K562 (cell line): ENCODE measurements at regions not wholly inside any gene's neighbourhood (a gene's known extent, or its start where the extent isn't known, plus 50 kb on each side); places are given as distances from the start of the nearest gene placed in this dataset.

ENCODE experiments used
- ATAC-seq: fragments of 200-7000 bp; cut with Tn5 transposase; 3 replicates; pipeline ENCODE4 v1.9.1; 2020; ENCODE audit warnings: moderate library complexity
- BruUV-seq: library from RNA; stranded (reverse); fragments of 400-500 nt; replicated peaks from 2 replicates; lab custom pipeline; 2021; lab: Mats Ljungman, UMichigan
- CTCF ChIA-PET: fragments of 300-600 bp; formaldehyde crosslinking; extraction: SDS; loops from one replicate; lab custom pipeline; 2021; ENCODE audit warnings: low intra/inter-chr PET ratio; lab: Yijun Ruan, JAX
- POLR2A ChIA-PET: fragments of 300-600, 350-650 bp; sonication (Branson Sonifier 250); formaldehyde crosslinking; extraction: SDS; loops from one replicate; lab custom pipeline; 2021; ENCODE audit warnings: antibody characterized with exemption, inconsistent platforms; lab: Yijun Ruan, JAX
- DNase-seq, 4 experiments: peaks; one replicate each; pipeline versions ENCODE4 v3.0.0 to v3.0.0-alpha.2; 2011 to 2018; ENCODE audit warnings: low spot score in 3 of 4, mixed read lengths in 3 of 4; ENCODE audit errors: extremely low read depth in 1 of 4
- FAIRE-seq: peaks from 2 replicates; lab custom pipeline; 2011; peaks lifted over from hg19 to GRCh38; lab: Jason Lieb, UNC
- H2AFZ ChIP-seq: 2 replicates; pipeline ENCODE4 v1.6.0; 2011; ENCODE audit warnings: low read depth, low read length, control low read depth, inconsistent platforms
- H3K27ac ChIP-seq: fragments of 200-600 bp; 3 replicates; pipeline ENCODE4 v1.8.0; 2011; ENCODE audit warnings: low read depth, mild to moderate bottlenecking, control low read depth, inconsistent platforms, low read length, moderate library complexity, mixed read lengths; ENCODE audit errors: extremely low read depth
- H3K27me3 ChIP-seq, 2 experiments: fragments of 300-600 bp in 1 of 2; 2 replicates in 1 of 2; 3 replicates in 1 of 2; pipeline versions ENCODE4 v1.6.0 to v1.8.0; 2011; ENCODE audit warnings: inconsistent platforms in 2 of 2, low read length in 2 of 2, mild to moderate bottlenecking in 1 of 2, mixed read lengths in 1 of 2, moderate library complexity in 1 of 2; ENCODE audit not compliant: control insufficient read depth in 2 of 2, insufficient read depth in 2 of 2
- H3K36me3 ChIP-seq: fragments of 300-600 bp; 3 replicates; pipeline ENCODE4 v1.8.0; 2011; ENCODE audit warnings: mild to moderate bottlenecking, low read length, inconsistent platforms; ENCODE audit not compliant: control insufficient read depth, insufficient read depth
- H3K4me1 ChIP-seq, 2 experiments: fragments of 200-600 bp in 1 of 2; replicated peaks in 1 of 2; 2 replicates in 1 of 2; 3 replicates in 1 of 2; pipeline versions ENCODE4 v1.5.1 to v1.8.0; 2011; ENCODE audit warnings: inconsistent platforms in 2 of 2, low read length in 2 of 2, mild to moderate bottlenecking in 1 of 2, mixed read lengths in 1 of 2, moderate library complexity in 1 of 2; ENCODE audit not compliant: control insufficient read depth in 2 of 2, insufficient read depth in 2 of 2
- H3K4me2 ChIP-seq: 2 replicates; pipeline ENCODE4 v1.6.1; 2011; ENCODE audit warnings: low read length, control low read depth, inconsistent platforms, mixed read lengths; ENCODE audit not compliant: insufficient read depth
- H3K4me3 ChIP-seq: fragments of 200-600 bp; sonication (generic), shearing (Covaris generic); 2 replicates; pipeline ENCODE4 v1.5.1; 2016; ENCODE audit warnings: control low read depth, inconsistent platforms
- H3K79me2 ChIP-seq: fragments of 200-600 bp; 3 replicates; pipeline ENCODE4 v1.8.0; 2011; ENCODE audit warnings: low read length, inconsistent platforms; ENCODE audit not compliant: control insufficient read depth, insufficient read depth
- H3K9ac ChIP-seq, 2 experiments: 2 replicates each; pipeline versions ENCODE4 v1.6.0 to v1.6.1; 2011; ENCODE audit warnings: low read depth in 2 of 2, low read length in 2 of 2, control low read depth in 1 of 2, inconsistent platforms in 1 of 2, mild to moderate bottlenecking in 1 of 2, mixed read lengths in 1 of 2; ENCODE audit not compliant: insufficient read depth in 1 of 2
- H3K9me1 ChIP-seq: one replicate; pipeline ENCODE4 v1.6.0; 2011; ENCODE audit warnings: inconsistent platforms, mild to moderate bottlenecking, low read length, moderate library complexity; ENCODE audit not compliant: control insufficient read depth, insufficient read depth
- H3K9me3 ChIP-seq: replicated peaks from 2 replicates; pipeline ENCODE4 v1.5.1; 2011; ENCODE audit warnings: low read depth, low read length, inconsistent platforms; ENCODE audit not compliant: control insufficient read depth, insufficient read depth
- H4K20me1 ChIP-seq: replicated peaks from 2 replicates; pipeline ENCODE4 v1.6.1; 2011; ENCODE audit warnings: low read length, inconsistent platforms, mixed read lengths; ENCODE audit not compliant: control insufficient read depth, insufficient read depth
- FOXK1 ChIP-seq: sonication (generic); formaldehyde crosslinking; IDR thresholded peaks from 2 replicates; pipeline ENCODE4 v1.8.0; 2022; ENCODE audit warnings: missing genetic modification reagents, mild to moderate bottlenecking, borderline replicate concordance
- MECOM ChIP-seq: fragments of 250-450 bp; sonication (Bioruptor Pico); IDR thresholded peaks from 2 replicates; pipeline ENCODE4 v1.8.0; 2022; ENCODE audit warnings: inconsistent platforms
- PHB ChIP-seq: fragments of 250-450 bp; sonication (Bioruptor Pico); IDR thresholded peaks from 2 replicates; pipeline ENCODE4 v1.5.0; 2021
- POLR3A ChIP-seq: IDR thresholded peaks from 2 replicates; pipeline ENCODE4 v1.6.1; 2011; ENCODE audit warnings: borderline replicate concordance, mild to moderate bottlenecking, moderate library complexity; ENCODE audit not compliant: insufficient read length, insufficient read depth; ENCODE audit errors: extremely low read depth
- SNRNP70 ChIP-seq: fragments of 200-400 bp; formaldehyde crosslinking; optimal IDR thresholded peaks from 2 replicates; pipeline ENCODE3; 2017; ENCODE audit warnings: low read depth, low read length
- whole genome bisulfite sequencing: fragments of 100-300 bp; shearing (Covaris generic); methylation state at CpG from one replicate; pipeline ENCODE4 v1.1.6; 2016; ENCODE audit warnings: low coverage, mixed read lengths; ENCODE audit not compliant: insufficient coverage; ENCODE audit errors: missing lambda C conversion rate; 5-methylcytosine and 5-hydroxymethylcytosine counted together
- in situ Hi-C: fragments of 300-500 bp; cut with MboI; formaldehyde crosslinking; loops from 4 replicates; pipeline ENCODE4 v1.15.0; 2018; ENCODE audit warnings: inconsistent platforms, mixed read lengths
- intact Hi-C: fragments of 100-400 bp; cut with micrococcal nuclease; formaldehyde crosslinking; loops from 2 replicates; pipeline ENCODE4 v1.14.2; 2022
- TF ChIP-seq, protein P1 (sequence below): fragments of 250-450 bp; sonication (Bioruptor Pico); IDR thresholded peaks from 2 replicates; pipeline ENCODE4 v1.4.0; 2020; ENCODE audit warnings: mild to moderate bottlenecking, moderate library complexity, borderline replicate concordance
- TF ChIP-seq, protein P2 (sequence below), 3 experiments: fragments of 200-800 bp in 1 of 3; fragments of 250-450 bp in 1 of 3; fragments of 450-650 bp in 1 of 3; sonication (Bioruptor Pico) in 1 of 3; sonication (Bioruptor generic) in 1 of 3; formaldehyde crosslinking in 1 of 3; IDR thresholded peaks; 2 replicates each; pipeline versions ENCODE4 v1.6.1 to v1.8.0; 2016 to 2022; ENCODE audit warnings: mild to moderate bottlenecking in 2 of 3, missing genetic modification characterization in 2 of 3, missing compliant biosample characterization in 1 of 3, moderate library complexity in 1 of 3
- TF ChIP-seq, protein P3 (sequence below): sonication (generic); formaldehyde crosslinking; IDR thresholded peaks from 2 replicates; pipeline ENCODE4 v1.8.1; 2022; ENCODE audit warnings: missing genetic modification reagents
- TF ChIP-seq, protein P4 (sequence below): fragments of 250-450 bp; sonication (Bioruptor Pico); IDR thresholded peaks from 2 replicates; pipeline ENCODE4 v1.5.0; 2021

DNA sequence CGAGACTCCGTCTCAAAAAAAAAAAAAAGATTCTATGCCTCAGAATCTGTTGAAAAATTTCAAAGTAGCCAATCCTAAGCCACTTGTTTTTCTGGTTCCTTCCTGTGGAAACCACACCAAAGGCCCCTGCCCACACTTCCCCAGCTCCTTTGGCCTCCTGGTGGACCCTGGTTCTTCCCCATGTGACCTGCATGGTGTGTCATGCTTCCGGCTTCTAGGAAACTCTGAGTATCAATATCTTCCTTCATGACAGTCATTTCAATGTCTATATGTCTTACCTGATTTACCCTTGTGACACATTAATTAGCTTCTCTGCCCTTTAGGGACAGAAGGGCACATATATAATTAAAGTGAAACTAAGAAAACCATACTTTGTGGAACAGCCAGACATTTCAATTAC is 80.4 kb upstream of the GRB10 start:
- TF ChIP-seq SNRNP70 (no peak), POLR3A (no peak), FOXK1 (no peak), MECOM (CRISPR knock-in tag) (no peak), PHB (no peak)
- TF ChIP-seq, protein P1, sequence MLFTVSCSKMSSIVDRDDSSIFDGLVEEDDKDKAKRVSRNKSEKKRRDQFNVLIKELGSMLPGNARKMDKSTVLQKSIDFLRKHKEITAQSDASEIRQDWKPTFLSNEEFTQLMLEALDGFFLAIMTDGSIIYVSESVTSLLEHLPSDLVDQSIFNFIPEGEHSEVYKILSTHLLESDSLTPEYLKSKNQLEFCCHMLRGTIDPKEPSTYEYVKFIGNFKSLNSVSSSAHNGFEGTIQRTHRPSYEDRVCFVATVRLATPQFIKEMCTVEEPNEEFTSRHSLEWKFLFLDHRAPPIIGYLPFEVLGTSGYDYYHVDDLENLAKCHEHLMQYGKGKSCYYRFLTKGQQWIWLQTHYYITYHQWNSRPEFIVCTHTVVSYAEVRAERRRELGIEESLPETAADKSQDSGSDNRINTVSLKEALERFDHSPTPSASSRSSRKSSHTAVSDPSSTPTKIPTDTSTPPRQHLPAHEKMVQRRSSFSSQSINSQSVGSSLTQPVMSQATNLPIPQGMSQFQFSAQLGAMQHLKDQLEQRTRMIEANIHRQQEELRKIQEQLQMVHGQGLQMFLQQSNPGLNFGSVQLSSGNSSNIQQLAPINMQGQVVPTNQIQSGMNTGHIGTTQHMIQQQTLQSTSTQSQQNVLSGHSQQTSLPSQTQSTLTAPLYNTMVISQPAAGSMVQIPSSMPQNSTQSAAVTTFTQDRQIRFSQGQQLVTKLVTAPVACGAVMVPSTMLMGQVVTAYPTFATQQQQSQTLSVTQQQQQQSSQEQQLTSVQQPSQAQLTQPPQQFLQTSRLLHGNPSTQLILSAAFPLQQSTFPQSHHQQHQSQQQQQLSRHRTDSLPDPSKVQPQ, result no peak
- TF ChIP-seq, protein P2, sequence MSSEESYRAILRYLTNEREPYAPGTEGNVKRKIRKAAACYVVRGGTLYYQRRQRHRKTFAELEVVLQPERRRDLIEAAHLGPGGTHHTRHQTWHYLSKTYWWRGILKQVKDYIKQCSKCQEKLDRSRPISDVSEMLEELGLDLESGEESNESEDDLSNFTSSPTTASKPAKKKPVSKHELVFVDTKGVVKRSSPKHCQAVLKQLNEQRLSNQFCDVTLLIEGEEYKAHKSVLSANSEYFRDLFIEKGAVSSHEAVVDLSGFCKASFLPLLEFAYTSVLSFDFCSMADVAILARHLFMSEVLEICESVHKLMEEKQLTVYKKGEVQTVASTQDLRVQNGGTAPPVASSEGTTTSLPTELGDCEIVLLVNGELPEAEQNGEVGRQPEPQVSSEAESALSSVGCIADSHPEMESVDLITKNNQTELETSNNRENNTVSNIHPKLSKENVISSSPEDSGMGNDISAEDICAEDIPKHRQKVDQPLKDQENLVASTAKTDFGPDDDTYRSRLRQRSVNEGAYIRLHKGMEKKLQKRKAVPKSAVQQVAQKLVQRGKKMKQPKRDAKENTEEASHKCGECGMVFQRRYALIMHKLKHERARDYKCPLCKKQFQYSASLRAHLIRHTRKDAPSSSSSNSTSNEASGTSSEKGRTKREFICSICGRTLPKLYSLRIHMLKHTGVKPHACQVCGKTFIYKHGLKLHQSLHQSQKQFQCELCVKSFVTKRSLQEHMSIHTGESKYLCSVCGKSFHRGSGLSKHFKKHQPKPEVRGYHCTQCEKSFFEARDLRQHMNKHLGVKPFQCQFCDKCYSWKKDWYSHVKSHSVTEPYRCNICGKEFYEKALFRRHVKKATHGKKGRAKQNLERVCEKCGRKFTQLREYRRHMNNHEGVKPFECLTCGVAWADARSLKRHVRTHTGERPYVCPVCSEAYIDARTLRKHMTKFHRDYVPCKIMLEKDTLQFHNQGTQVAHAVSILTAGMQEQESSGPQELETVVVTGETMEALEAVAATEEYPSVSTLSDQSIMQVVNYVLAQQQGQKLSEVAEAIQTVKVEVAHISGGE (CRISPR knock-in tag; IDR thresholded peaks at IDR 0.05), result no peak
- TF ChIP-seq, protein P3, sequence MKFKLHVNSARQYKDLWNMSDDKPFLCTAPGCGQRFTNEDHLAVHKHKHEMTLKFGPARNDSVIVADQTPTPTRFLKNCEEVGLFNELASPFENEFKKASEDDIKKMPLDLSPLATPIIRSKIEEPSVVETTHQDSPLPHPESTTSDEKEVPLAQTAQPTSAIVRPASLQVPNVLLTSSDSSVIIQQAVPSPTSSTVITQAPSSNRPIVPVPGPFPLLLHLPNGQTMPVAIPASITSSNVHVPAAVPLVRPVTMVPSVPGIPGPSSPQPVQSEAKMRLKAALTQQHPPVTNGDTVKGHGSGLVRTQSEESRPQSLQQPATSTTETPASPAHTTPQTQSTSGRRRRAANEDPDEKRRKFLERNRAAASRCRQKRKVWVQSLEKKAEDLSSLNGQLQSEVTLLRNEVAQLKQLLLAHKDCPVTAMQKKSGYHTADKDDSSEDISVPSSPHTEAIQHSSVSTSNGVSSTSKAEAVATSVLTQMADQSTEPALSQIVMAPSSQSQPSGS, result no peak
- TF ChIP-seq, protein P4, sequence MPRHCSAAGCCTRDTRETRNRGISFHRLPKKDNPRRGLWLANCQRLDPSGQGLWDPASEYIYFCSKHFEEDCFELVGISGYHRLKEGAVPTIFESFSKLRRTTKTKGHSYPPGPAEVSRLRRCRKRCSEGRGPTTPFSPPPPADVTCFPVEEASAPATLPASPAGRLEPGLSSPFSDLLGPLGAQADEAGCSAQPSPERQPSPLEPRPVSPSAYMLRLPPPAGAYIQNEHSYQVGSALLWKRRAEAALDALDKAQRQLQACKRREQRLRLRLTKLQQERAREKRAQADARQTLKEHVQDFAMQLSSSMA (CRISPR knock-in tag), result no peak
- Histone ChIP-seq H3K9ac (no peak overlapping the region), H3K9me3 (no peaks in the 10 kb centered on the region), H3K36me3 (no peaks in the 10 kb centered on the region), H3K27me3 (peaks cover 15 to 39% of the 10 kb centered on the region in 2 experiments), H4K20me1 (no peaks in the 10 kb centered on the region; the same call in 1 of the 2 replicates), H3K4me3 (no peak overlapping the region), H3K27ac (no peak overlapping the region), H3K4me2 (no peak overlapping the region), H3K79me2 (no peaks in the 10 kb centered on the region), H3K4me1 (no peaks in the 10 kb centered on the region), H3K9me1 (no peaks in the 10 kb centered on the region), H2AFZ (no peak overlapping the region)
- BruUV-seq, result no TSS peak
- WGBS, result 7% methylated on average over 1 of the region's 3 CpGs
- DNase-seq (no peak), ATAC-seq (no peak), FAIRE-seq (no peak)
- intact Hi-C loops, result no loop called here
- ChIA-PET POLR2A (interaction anchor here (0.6 kb wide), 1 partner anchor 130 kb away, joined by 3 read pairs; no protein-coding TSS in a partner anchor), CTCF (no interaction called here)
- in situ Hi-C loops, result no loop called here
